Spleen (tissue), 11 donors: ENCODE measurements at regions not wholly inside any gene's neighbourhood (a gene's known extent, or its start where the extent isn't known, plus 50 kb on each side); places are given as distances from the start of the nearest gene placed in this dataset.
"Not testable (repeated sequence)": the region's sequence is repeated elsewhere in the genome, so short reads cannot be mapped to it uniquely, and the experiment has no call there.

ENCODE experiments used
- DNase-seq: peaks from one replicate; pipeline ENCODE4 v3.0.0-alpha.2; 2020
- H3K27ac ChIP-seq, 8 donors: fragments of 200-600 bp; sonication (generic) in 7 of 8; 1 replicate in 4 of 8; 2 replicates in 4 of 8; pipeline versions ENCODE4 v1.5.0 to v1.8.0; 2016 to 2021; ENCODE audit warnings: inconsistent platforms in 4 of 8, mild to moderate bottlenecking in 4 of 8, moderate library complexity in 1 of 8
- H3K27me3 ChIP-seq, 7 donors: fragments of 200-600 bp; sonication (generic) in 6 of 7; replicated peaks in 1 of 7; 1 replicate in 4 of 7; 2 replicates in 3 of 7; pipeline versions ENCODE4 v1.5.0 to v1.8.0; 2016 to 2021; ENCODE audit warnings: inconsistent platforms in 3 of 7, mild to moderate bottlenecking in 1 of 7
- H3K36me3 ChIP-seq, 6 donors: fragments of 200-600 bp; sonication (generic) in 5 of 6; 1 replicate in 4 of 6; 2 replicates in 2 of 6; pipeline versions ENCODE4 v1.5.0 to v1.8.0; 2016 to 2021; ENCODE audit warnings: inconsistent platforms in 2 of 6
- H3K4me1 ChIP-seq, 6 donors: fragments of 200-600 bp; sonication (generic) in 5 of 6; 1 replicate in 3 of 6; 2 replicates in 3 of 6; pipeline versions ENCODE4 v1.5.0 to v1.8.0; 2016 to 2021; ENCODE audit warnings: inconsistent platforms in 3 of 6
- H3K4me3 ChIP-seq, 8 donors: fragments of 200-600 bp; sonication (generic) in 7 of 8; 1 replicate in 4 of 8; 2 replicates in 4 of 8; pipeline versions ENCODE4 v1.5.0 to v1.8.0; 2016 to 2021; ENCODE audit warnings: inconsistent platforms in 4 of 8, mild to moderate bottlenecking in 4 of 8, moderate library complexity in 2 of 8
- H3K9me3 ChIP-seq, 8 donors: fragments of 200-600 bp; sonication (generic) in 7 of 8; 1 replicate in 4 of 8; 2 replicates in 4 of 8; pipeline versions ENCODE4 v1.5.0 to v1.8.0; 2016 to 2021; ENCODE audit warnings: inconsistent platforms in 4 of 8
- CTCF ChIP-seq, 11 experiments: fragments of 200-600 bp in 7 of 11; fragments of 450-650 bp in 4 of 11; sonication (generic) in 4 of 11; IDR thresholded peaks in 8 of 11; conservative IDR thresholded peaks in 3 of 11; 1 replicate in 7 of 11; 2 replicates in 4 of 11; pipeline versions ENCODE4 v1.4.0 to v1.8.0; 2016 to 2021; ENCODE audit warnings: antibody characterized with exemption in 11 of 11, inconsistent platforms in 4 of 11, mild to moderate bottlenecking in 1 of 11
- POLR2A ChIP-seq, 3 donors: fragments of 450-650 bp; IDR thresholded peaks; one replicate each; pipeline ENCODE4 v1.5.1; 2017; ENCODE audit warnings: antibody characterized with exemption in 3 of 3, mild to moderate bottlenecking in 1 of 3
- POLR2AphosphoS5 ChIP-seq, 3 donors: sonication (generic); formaldehyde crosslinking; IDR thresholded peaks; one replicate each; pipeline ENCODE4 v1.5.1; 2017; ENCODE audit warnings: antibody characterized with exemption in 3 of 3
- WGBS, 5 donors: extraction: QIAGEN DNeasy Blood & Tissue Kit in 3 of 5; methylation state at CpG; one replicate each; pipeline versions ENCODE4 v1.1.5 to v1.1.7; 2013 to 2018; 5-methylcytosine and 5-hydroxymethylcytosine counted together
- intact Hi-C: fragments of 100-400 bp; cut with DNase I; formaldehyde crosslinking; loops from one replicate; pipeline ENCODE4 v1.15.0; 2023; ENCODE audit warnings: low total_unique reads
- donor health status: healthy with polysubstance abuse.
- donor health status: DM: no; HTN: no; CAD: no; lungs with moderate emphysema.
- donor health status: DM: no; HTN: no; CAD: no.
- donor health status: Bipolar disorder and iron deficiency.
- donor health status: healthy.
- donor health status: DM: no; HTN: no; CAD: no.
- donor health status: DM: yes; HTN: yes; CAD: no.

- peaks cover 0 to 13% (median 2%) of the 10 kb centered on the region in 8 donors for H3K9me3 ChIP-seq
- no peaks in the 10 kb centered on the region for H3K36me3 ChIP-seq
- no peak for DNase-seq
- no peak overlapping the region for H3K4me3 ChIP-seq
- 72 to 85% (median 76%) methylated on average over 2 of the region's 2 CpGs for WGBS, 5 donors
- no peak overlapping the region for H3K27ac ChIP-seq
- TF ChIP-seq POLR2AphosphoS5 (IDR thresholded peaks at IDR 0.05) = no peak
- no peak for TF ChIP-seq POLR2A (IDR thresholded peaks at IDR 0.05)
- no peak for TF ChIP-seq CTCF (IDR thresholded peaks at IDR 0.05 in 8 of 11, conservative IDR thresholded peaks at IDR 0.05 in 3 of 11)
- H3K4me1 ChIP-seq = no peaks in the 10 kb centered on the region
- H3K27me3 ChIP-seq = no peaks in the 10 kb centered on the region
- intact Hi-C loops = no loop called here
Measured at GRCh38 chr4:28279249-28279648, 1418.6 kb downstream of the STIM2 start.

GRCh38 chr4:28286266-28286665, 1425.6 kb downstream of the STIM2 start:
- intact Hi-C loops, DNase-seq, H3K27me3 ChIP-seq, H3K27ac ChIP-seq, H3K4me3 ChIP-seq, H3K4me1 ChIP-seq, H3K36me3 ChIP-seq: not testable (repeated sequence)
- H3K9me3 ChIP-seq = peaks cover 0 to 35% (median 12%) of the 10 kb centered on the region in 8 donors
- WGBS, 5 donors = 86 to 99% (median 92%) methylated on average over 9 of the region's 9 CpGs

- H3K4me1 ChIP-seq = no peaks in the 10 kb centered on the region
- DNase-seq = no peak
- peaks cover 0 to 32% (median 12%) of the 10 kb centered on the region in 8 donors for H3K9me3 ChIP-seq
- H3K27me3 ChIP-seq = no peaks in the 10 kb centered on the region
- no peaks in the 10 kb centered on the region for H3K36me3 ChIP-seq
- TF ChIP-seq CTCF (IDR thresholded peaks at IDR 0.05 in 8 of 11, conservative IDR thresholded peaks at IDR 0.05 in 3 of 11) (no peak), POLR2A (IDR thresholded peaks at IDR 0.05) (no peak), POLR2AphosphoS5 (IDR thresholded peaks at IDR 0.05) (no peak)
- no peak overlapping the region for H3K4me3 ChIP-seq
- WGBS, 5 donors = 68 to 84% (median 77%) methylated on average over 3 of the region's 3 CpGs
- intact Hi-C loops = no loop called here
- no peak overlapping the region for H3K27ac ChIP-seq
Measured at GRCh38 chr4:28287831-28288233, 1427.2 kb downstream of the STIM2 start.

- no peaks in the 10 kb centered on the region for H3K36me3 ChIP-seq
- no peak overlapping the region for H3K4me3 ChIP-seq
- intact Hi-C loops = no loop called here
- H3K9me3 ChIP-seq = peaks cover 0 to 10% (median 0%) of the 10 kb centered on the region in 8 donors
- H3K27ac ChIP-seq = no peak overlapping the region
- no peak for TF ChIP-seq POLR2AphosphoS5 (IDR thresholded peaks at IDR 0.05)
- no peak for TF ChIP-seq POLR2A (IDR thresholded peaks at IDR 0.05)
- no peak for TF ChIP-seq CTCF (IDR thresholded peaks at IDR 0.05 in 8 of 11, conservative IDR thresholded peaks at IDR 0.05 in 3 of 11)
- no peaks in the 10 kb centered on the region for H3K4me1 ChIP-seq
- 70 to 86% (median 71%) methylated on average over 1 of the region's 1 CpG for WGBS, 5 donors
- H3K27me3 ChIP-seq = no peaks in the 10 kb centered on the region
- no peak for DNase-seq
Measured at GRCh38 chr4:28296239-28296638, 1435.6 kb downstream of the STIM2 start.

- Histone ChIP-seq H3K27me3 (no peaks in the 10 kb centered on the region), H3K4me1 (no peaks in the 10 kb centered on the region), H3K27ac (no peak overlapping the region), H3K36me3 (no peaks in the 10 kb centered on the region), H3K9me3 (peaks cover 0 to 20% (median 9%) of the 10 kb centered on the region in 8 donors), H3K4me3 (no peak overlapping the region)
- DNase-seq = no peak
- TF ChIP-seq POLR2A (IDR thresholded peaks at IDR 0.05) (no peak), CTCF (IDR thresholded peaks at IDR 0.05 in 8 of 11, conservative IDR thresholded peaks at IDR 0.05 in 3 of 11) (no peak), POLR2AphosphoS5 (IDR thresholded peaks at IDR 0.05) (no peak)
- WGBS, 5 donors = 79 to 92% (median 82%) methylated on average over 2 of the region's 2 CpGs
- intact Hi-C loops = no loop called here
Measured at GRCh38 chr4:28310926-28311325, 1450.3 kb downstream of the STIM2 start.

GRCh38 chr4:28312497-28312896, 1451.9 kb downstream of the STIM2 start:
- H3K27me3 ChIP-seq, H3K4me3 ChIP-seq, H3K36me3 ChIP-seq, H3K27ac ChIP-seq, DNase-seq, H3K4me1 ChIP-seq, intact Hi-C loops: not testable (repeated sequence)
- WGBS, 5 donors = 76 to 87% (median 79%) methylated on average over 11 of the region's 11 CpGs
- peaks cover 0 to 14% (median 9%) of the 10 kb centered on the region in 8 donors for H3K9me3 ChIP-seq
